Hematopoietic multipotent progenitor cell treated with erythropoietin and hydrocortisone succinate and interleukin-3 and kit ligand, for 6 days (in vitro differentiated cells): ENCODE measurements at regions not wholly inside any gene's neighbourhood (a gene's known extent, or its start where the extent isn't known, plus 50 kb on each side); places are given as distances from the start of the nearest gene placed in this dataset.
"Not testable (repeated sequence)": the region's sequence is repeated elsewhere in the genome, so short reads cannot be mapped to it uniquely, and the experiment has no call there.

ENCODE experiments used
- DNase-seq: peaks from one replicate; pipeline ENCODE4 v3.0.0-alpha.2; 2015

- no peak for DNase-seq
These were observed 166.9 kb upstream of the FBXL7 start for GRCh38 chr5:15333091-15333490.

DNA sequence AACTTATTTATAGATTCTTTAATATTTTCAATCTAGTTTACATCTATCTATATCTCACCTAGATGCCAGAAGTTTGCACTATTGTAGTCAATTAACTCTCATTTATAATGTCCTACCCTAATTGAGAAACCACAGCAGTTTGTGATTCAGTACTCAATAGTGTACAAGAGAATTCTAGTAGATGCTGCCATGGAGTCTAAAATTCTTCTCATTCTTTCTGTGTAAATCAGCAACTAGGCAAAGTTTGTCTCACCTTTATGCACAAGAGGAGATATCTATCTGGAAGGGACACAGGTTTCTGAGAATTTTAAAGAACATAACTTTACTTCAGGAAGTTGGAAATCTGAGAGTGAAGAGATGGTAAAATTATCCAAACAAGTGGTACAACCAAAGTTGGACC, 173.0 kb upstream of the FBXL7 start:
- DNase-seq = no peak

DNA sequence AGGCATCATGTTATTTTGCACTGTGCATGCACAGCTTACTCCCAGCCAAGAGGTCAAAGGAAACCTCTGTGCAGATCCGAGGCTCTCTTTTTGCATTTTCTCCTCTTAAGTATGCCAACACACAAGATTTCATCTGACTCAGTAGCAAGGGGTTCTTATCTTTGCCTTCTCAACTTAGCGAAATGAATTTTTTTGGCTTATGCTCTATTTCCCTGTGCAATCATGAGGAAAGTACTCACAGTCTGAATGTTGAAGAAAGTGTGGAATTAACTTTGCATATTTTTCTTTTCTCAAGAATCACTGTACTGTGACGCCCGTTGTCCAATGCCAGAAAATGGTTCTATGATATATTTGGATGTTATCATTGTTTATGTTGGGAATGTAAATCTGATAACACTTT, 173.5 kb upstream of the FBXL7 start:
- no peak for DNase-seq

- DNase-seq = no peak
These were observed 177.6 kb upstream of the FBXL7 start for GRCh38 chr5:15322421-15322820.

GRCh38 chr5:15321776-15322175, 178.2 kb upstream of the FBXL7 start:
- no peak for DNase-seq

- no peak for DNase-seq
These were observed 179.1 kb upstream of the FBXL7 start for GRCh38 chr5:15320871-15321270.

GRCh38 chr5:15304914-15305834, 194.8 kb upstream of the FBXL7 start:
- no peak for DNase-seq

DNA sequence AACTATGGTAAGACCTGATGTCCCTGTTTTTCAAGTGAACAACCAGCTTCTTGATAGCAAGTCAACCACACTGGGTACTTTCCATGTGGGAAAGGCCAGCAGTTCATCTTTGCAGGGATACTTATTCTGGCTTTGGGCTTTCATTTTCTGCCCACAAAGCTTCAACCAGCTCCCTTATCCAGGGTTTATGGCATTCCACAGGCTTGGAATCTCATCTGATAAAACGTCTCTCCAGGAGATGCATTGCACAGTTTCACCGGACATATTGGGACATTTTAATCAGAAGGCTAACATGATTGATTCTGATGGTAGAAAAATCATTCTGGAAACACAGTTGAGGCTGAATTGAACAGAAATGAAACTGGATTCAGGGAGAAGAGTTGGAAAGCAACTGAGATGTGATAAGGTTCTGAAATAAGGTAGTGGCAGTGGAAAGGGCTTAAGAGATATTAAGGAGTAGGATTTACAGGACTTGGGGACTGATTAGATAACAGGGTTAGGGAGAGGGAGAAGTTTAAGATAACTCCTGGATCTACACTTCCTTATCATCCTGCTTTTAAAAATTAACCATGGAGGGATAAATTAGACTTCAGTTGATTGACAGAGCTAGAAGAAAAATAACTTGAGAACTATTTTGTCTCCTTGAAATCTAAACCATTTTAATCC, 195.8 kb upstream of the FBXL7 start:
- no peak for DNase-seq

DNA sequence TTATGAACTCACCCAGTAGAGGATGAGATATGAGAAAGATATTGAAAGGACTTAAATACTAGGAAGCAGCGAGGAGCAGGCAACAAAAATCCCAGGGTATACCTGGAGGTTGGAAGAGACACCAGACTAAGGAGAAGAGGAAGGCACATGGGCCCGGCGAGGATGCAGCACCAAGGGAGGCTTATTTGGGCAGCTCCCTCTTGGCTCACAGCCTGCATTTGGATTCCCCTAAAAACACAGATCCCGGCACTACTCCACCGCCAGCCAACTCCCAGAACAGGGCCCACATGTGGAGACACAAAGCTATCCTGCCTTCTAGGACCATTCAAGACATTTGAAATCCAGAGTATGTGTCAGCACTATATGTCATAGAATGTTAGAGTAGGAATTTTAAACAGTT, 199.8 kb upstream of the FBXL7 start:
- DNase-seq = no peak

DNA sequence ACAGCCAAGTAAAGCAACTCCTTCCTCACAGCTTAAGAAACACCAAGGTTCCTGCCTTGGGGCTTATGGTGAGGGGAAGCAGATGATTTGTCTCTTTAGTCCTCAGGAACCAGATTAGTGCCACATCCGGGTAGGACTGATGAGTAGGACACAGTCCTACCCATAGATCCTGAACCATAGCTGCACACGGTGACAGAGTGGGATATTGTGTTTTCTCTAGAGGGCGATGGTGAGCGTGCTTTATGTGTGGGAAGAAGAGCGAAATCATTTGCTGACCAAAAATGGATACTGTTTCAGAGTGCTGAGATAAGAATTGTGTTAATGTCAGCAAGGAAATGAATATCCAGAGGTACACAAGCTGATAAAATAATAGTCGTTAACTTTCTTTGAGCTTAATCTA, 209.0 kb upstream of the FBXL7 start:
- DNase-seq = no peak

GRCh38 chr5:15286650-15287049, 213.3 kb upstream of the FBXL7 start:
- no peak for DNase-seq

DNA sequence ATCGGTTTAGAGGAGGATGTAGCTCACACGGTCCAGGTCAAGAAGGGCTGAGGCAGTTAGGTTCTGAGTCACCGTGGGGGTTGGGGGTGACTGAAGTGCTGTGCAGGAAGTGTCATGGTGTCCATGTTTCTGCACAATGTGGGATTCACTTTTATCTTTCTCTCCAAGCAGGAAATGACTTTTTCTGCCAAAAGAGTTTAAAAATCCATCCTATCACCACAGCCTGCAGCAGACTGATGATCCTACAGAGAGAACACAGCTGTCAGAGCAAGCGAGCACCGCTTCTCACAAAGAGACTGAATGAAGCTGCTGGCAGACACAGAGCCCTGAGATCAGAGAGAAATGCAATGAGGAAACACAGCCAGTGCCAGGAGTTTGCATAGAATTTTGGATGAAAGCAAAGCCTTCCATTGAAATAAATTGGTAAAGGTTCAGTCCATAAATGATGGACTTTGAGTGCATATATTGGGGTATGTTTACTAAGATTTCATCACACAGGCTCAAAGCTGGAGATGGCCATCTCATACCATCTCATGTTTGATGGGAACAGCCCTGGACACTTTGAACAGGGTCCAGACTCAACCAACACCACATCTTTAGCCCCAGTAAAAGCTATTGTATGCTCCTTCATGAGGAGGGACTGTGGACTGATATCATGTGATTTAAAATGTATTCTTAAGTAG, 213.9 kb upstream of the FBXL7 start:
- DNase-seq = no peak

DNA sequence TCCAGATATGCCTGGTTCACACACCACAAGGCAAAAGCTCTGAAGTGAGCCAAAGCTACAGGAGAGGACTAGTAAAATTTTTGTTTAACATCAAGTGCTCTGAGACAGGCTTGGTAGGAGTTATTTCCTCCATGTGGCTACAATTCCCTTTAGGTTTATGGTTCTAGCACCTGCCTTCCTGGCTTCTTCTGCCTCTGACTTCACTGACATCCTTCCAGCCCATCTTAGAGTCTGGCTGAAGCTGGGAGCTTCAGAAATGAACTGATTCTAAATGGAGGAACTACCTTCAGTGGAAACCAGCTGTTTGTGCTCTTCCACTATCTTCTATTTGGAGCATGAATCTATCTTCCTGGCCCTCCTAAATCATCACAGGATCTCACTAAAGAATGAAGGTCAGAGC, 215.3 kb upstream of the FBXL7 start:
- DNase-seq = no peak

DNA sequence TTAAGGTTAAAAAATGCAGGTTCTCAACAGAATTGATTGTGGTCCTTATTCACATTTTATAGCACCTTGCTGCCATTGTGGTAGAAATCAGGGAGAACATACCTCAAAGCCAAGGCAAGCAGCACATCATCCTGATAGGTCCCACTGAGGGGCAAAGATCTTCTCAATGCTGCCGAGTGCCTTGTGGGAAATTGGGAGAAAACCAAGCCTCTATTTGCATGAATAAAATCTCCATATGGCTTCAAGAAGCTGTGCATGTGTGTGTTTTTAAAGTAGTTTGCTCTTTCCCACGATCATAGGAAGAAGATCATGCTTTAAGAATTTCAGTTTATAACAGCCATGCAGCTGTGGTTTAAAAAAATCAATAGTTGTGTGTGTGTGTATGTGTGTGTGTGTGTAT, 216.9 kb upstream of the FBXL7 start:
- DNase-seq = no peak

DNA sequence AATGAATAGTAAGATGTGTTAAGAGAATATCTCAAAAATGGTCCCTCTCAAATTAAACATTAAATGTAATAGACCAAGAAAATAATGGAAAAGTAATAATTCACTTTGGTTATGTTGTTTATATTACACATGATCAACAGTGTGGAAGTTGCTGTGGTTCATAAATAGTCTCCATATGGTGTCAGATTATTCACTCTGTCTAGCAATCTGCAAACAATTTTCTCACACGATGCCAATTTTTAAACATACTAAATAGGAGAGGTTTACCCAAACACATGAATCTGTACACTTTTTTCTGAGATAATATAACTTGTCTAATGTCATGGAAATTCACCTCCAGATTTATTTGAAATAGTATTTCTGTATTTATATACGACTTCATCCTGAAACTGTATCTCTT, 217.4 kb upstream of the FBXL7 start:
- no peak for DNase-seq

GRCh38 chr5:15271596-15271995, 228.4 kb upstream of the FBXL7 start:
- DNase-seq = not testable (repeated sequence)

GRCh38 chr5:15267966-15268365, 232.0 kb upstream of the FBXL7 start:
- DNase-seq = no peak

GRCh38 chr5:15266841-15267240, 233.1 kb upstream of the FBXL7 start:
- DNase-seq = no peak

DNA sequence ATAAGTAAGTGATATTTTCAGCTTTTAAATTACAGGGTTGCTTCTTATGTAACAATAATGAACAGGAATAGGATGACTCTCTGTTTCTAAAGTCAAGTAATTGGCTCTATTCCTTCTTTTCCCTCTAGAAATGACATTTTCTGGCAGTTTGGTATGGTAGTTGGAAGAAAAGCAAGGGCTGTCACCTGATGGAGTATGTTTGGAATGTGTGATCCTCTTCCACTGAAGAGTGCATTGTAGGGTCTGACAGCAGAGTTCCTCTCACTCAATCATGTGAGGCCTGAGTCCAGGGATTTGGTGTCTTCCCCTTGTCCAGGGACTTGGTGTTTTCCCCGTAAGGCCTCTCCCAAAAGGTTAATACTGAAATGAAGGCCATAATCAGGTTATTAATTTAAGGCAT, 233.8 kb upstream of the FBXL7 start:
- DNase-seq = no peak

GRCh38 chr5:15263942-15264341, 236.0 kb upstream of the FBXL7 start:
- no peak for DNase-seq

DNA sequence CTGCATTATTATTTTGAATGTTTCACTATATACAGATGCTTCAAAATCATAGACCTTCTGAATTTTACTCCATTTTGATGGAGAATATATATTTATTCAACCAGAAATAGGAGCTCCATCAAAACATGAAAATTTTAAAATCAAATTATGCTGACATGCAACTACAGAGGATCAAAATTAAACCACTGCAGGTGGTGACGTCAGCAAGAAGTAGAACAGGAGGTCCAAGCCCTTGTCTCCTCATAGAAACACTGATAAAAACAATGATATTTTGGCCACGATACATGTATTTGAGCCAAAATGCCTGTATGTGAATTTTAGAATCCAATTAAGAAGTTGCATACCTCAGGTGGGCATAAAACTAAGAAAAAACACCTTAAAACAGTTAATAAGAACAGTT, 236.6 kb upstream of the FBXL7 start:
- DNase-seq = no peak

GRCh38 chr5:15261269-15261995, 238.5 kb upstream of the FBXL7 start:
- DNase-seq = no peak
